ENCODE measurements at regions not wholly inside any gene's neighbourhood (a gene's known extent, or its start where the extent isn't known, plus 50 kb on each side); places are given as distances from the start of the nearest gene placed in this dataset.

DNA sequence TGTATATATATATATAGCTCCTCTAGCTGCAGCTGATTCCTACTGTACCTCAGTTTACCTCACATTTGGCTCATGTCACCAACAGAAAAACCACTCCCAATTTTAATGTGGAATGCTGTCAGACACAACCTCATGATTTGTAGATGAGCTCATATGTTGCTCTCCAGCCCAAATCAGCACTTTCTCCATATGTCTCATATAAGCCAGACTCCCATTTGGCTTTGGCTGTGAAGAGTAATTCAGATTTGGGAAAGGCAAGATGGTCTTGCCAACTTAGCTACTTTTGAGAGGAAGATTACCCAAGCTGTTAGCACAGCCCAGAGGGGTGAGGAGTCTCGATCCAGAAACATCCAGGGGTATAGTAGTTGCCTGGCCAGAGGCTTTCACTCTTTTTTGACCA, 342.2 kb upstream of the NT5E start:
- H3K4me3 ChIP-seq, result no peak overlapping the region
- no peaks in the 10 kb centered on the region for H3K9me3 ChIP-seq
- 52 to 65% methylated on average over 1 of the region's 1 CpG for WGBS, 2 donors
- no peaks in the 10 kb centered on the region for H3K4me1 ChIP-seq
- no peak overlapping the region for H3K27ac ChIP-seq
- H3K27me3 ChIP-seq, result no peaks in the 10 kb centered on the region
- H3K36me3 ChIP-seq, result no peaks in the 10 kb centered on the region
- intact Hi-C loops (cut with DNase I), result no loop called here
- FAIRE-seq, result no peak
- ATAC-seq, result no peak
- TF ChIP-seq, protein P1, sequence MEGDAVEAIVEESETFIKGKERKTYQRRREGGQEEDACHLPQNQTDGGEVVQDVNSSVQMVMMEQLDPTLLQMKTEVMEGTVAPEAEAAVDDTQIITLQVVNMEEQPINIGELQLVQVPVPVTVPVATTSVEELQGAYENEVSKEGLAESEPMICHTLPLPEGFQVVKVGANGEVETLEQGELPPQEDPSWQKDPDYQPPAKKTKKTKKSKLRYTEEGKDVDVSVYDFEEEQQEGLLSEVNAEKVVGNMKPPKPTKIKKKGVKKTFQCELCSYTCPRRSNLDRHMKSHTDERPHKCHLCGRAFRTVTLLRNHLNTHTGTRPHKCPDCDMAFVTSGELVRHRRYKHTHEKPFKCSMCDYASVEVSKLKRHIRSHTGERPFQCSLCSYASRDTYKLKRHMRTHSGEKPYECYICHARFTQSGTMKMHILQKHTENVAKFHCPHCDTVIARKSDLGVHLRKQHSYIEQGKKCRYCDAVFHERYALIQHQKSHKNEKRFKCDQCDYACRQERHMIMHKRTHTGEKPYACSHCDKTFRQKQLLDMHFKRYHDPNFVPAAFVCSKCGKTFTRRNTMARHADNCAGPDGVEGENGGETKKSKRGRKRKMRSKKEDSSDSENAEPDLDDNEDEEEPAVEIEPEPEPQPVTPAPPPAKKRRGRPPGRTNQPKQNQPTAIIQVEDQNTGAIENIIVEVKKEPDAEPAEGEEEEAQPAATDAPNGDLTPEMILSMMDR (IDR thresholded peaks at IDR 0.05), result no peak
- DNase-seq, result no peak

DNA sequence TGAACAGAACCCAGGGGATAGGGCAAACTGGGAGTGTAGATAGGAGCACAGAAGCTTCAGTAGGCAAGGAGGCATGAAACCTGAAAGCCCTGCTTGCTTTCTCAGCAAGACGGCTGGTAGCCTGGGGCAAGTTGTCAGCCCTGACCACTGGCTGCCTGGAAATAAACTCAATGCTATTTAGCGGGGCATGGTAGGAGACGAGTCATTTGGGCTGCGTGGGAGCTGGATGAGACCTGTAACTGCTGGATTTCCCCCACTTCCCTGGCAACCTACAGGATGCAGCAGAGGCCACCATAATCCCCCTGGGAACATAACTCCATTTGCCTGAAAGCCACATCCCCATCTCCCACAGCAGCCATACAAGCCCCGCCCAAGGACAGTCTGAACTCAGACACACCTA, 332.6 kb upstream of the TBX18 start:
- TF ChIP-seq, protein P1 (IDR thresholded peaks at IDR 0.05), result no peak

DNA sequence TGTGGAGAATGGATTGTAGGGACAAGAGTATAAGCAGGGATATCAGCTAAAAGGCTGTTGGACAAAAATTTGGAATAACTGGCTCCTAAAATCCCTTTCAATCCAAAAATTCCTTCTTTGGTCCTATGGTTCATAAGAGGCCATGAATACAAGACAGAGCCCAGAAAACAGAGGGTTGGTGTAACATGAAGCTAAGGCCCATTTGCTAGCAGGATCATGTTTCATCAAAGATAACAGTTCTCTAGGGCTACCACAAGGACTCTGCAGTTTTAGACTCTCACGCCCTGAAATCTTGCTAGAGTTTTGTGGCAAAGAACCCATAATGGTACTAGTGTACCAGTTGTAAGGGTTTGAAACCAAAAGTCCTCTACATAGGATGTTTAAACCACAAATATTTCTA, 327.8 kb upstream of the TBX18 start:
- H3K4me3 ChIP-seq, result no peak overlapping the region
- H3K9me3 ChIP-seq, result no peaks in the 10 kb centered on the region
- TF ChIP-seq, protein P1 (IDR thresholded peaks at IDR 0.05), result no peak
- no peak overlapping the region for H3K27ac ChIP-seq
- no peaks in the 10 kb centered on the region for H3K27me3 ChIP-seq
- ATAC-seq (no peak), FAIRE-seq (no peak), DNase-seq (no peak)
- H3K36me3 ChIP-seq, result no peaks in the 10 kb centered on the region
- 40 to 64% methylated on average over 1 of the region's 1 CpG for WGBS, 2 donors
- H3K4me1 ChIP-seq, result no peaks in the 10 kb centered on the region
- intact Hi-C loops (cut with DNase I), result no loop called here

More for the DNA sequence above, 332.6 kb upstream of the TBX18 start:
- WGBS, 2 donors, result 70 to 74% methylated on average over 5 of the region's 5 CpGs
- DNase-seq, result peak in 1 of 6 donors; percentile 22
- no peaks in the 10 kb centered on the region for H3K27me3 ChIP-seq
- no peak for FAIRE-seq
- no peaks in the 10 kb centered on the region for H3K36me3 ChIP-seq
- no peaks in the 10 kb centered on the region for H3K9me3 ChIP-seq
- H3K27ac ChIP-seq, result no peak overlapping the region
- H3K4me1 ChIP-seq, result no peaks in the 10 kb centered on the region
- ATAC-seq, result no peak
- intact Hi-C loops (cut with DNase I), result no loop called here
- no peak overlapping the region for H3K4me3 ChIP-seq

DNA sequence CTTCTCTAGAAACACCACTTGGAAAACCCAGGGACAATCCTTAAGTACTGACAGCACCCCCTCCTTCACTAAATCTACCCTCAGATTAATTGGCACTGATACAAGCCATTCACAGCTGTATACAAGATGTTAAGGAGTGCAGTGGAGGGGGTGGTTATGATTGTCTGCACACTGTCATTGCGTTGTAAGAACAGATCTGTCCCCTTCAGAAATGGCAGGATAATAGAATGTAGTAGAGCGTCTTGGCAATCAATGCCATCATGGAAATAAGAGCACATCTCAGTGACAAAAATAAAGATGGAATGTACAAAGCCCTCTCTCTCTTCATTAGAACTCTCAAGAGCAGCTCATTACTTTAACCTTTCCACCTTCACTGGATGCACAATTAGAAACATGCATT, 324.9 kb upstream of the TBX18 start:
- Histone ChIP-seq H3K4me3 (no peak overlapping the region), H3K9me3 (no peaks in the 10 kb centered on the region), H3K27ac (no peak overlapping the region), H3K4me1 (no peaks in the 10 kb centered on the region), H3K27me3 (no peaks in the 10 kb centered on the region), H3K36me3 (no peaks in the 10 kb centered on the region)
- no peak for ATAC-seq
- TF ChIP-seq, protein P1 (IDR thresholded peaks at IDR 0.05), result no peak
- WGBS, 2 donors, result 67 to 76% methylated on average over 2 of the region's 2 CpGs
- no peak for FAIRE-seq
- intact Hi-C loops (cut with DNase I), result no loop called here
- DNase-seq, result no peak

DNA sequence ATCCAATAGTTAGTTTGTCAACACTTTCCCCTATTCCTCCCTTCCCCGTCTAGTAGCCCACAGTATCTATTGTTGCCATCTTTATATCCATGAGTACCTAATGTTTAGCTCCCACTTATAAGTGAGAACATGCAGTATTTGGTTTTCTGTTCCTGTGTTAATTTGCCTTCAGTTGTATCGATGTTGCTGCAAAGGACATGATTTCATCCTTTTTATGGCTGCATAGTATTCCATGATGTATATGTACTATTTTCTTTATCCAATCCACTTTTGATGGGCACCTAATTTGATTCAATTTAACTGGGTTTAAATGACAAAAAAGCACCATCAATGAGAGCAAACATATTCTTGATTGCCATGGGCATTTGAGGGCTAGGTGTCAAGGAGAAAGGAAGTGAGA, 321.5 kb upstream of the TBX18 start:
- no peaks in the 10 kb centered on the region for H3K4me1 ChIP-seq
- TF ChIP-seq, protein P1 (IDR thresholded peaks at IDR 0.05), result no peak
- no peaks in the 10 kb centered on the region for H3K36me3 ChIP-seq
- WGBS, 2 donors, result 74 to 89% methylated on average over 2 of the region's 2 CpGs
- H3K9me3 ChIP-seq, result no peaks in the 10 kb centered on the region
- DNase-seq (no peak), ATAC-seq (no peak), FAIRE-seq (no peak)
- no peaks in the 10 kb centered on the region for H3K27me3 ChIP-seq
- intact Hi-C loops (cut with DNase I), result no loop called here
- H3K27ac ChIP-seq, result no peak overlapping the region
- H3K4me3 ChIP-seq, result no peak overlapping the region
